ENCODE measurements at regions not wholly inside any gene's neighbourhood (a gene's known extent, or its start where the extent isn't known, plus 50 kb on each side); places are given as distances from the start of the nearest gene placed in this dataset.

DNA sequence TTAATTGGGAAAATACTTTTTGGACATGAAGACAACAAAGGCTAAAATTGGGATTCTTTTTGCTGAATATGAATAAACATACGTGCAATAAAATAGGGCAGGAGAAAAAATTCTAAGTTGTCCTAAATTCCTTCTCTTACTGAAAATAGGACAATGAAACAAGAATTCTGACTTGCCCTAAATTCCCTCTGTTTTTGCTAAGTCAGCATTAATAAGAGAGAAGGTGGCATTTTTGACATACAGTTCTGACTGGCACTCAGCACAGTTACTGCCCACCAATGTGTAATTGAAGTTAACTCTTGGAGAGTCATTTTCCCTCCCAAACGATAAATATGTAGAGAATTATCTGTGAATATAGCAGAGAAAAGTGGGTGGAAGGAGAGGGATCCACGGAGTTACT, 1021.1 kb upstream of the CDH8 start:
- H3K9me3 ChIP-seq (replicated peaks; ENCODE audit: control insufficient read depth, insufficient read depth, low read length): no peaks in the 10 kb centered on the region
- no peak overlapping the region for H2AFZ ChIP-seq (ENCODE audit: control insufficient read depth, low read depth, low read length)
- intact Hi-C loops (cut with micrococcal nuclease; ENCODE audit: unreplicated experiment): no loop called here
- H3K36me3 ChIP-seq (ENCODE audit: control insufficient read depth in 2 of 2, insufficient read depth in 2 of 2, low read length in 1 of 2): no peaks in the 10 kb centered on the region
- no peak for DNase-seq (ENCODE audit: low read depth, low spot score)
- no peaks in the 10 kb centered on the region for H3K79me2 ChIP-seq (ENCODE audit: control insufficient read depth, insufficient read depth, low read length)
- SMC1A ChIA-PET (ENCODE audit: uncharacterized antibody, unreplicated experiment): no interaction called here
- POLR2A ChIA-PET: no interaction called here
- H4K20me1 ChIP-seq (ENCODE audit: control insufficient read depth, insufficient read depth): no peaks in the 10 kb centered on the region
- ATAC-seq: no peak
- H3K4me2 ChIP-seq (ENCODE audit: control insufficient read depth, insufficient read depth): no peak overlapping the region
- CTCF ChIA-PET: no interaction called here
- H3K9ac ChIP-seq (ENCODE audit: control insufficient read depth, insufficient read depth, low read length): no peak overlapping the region
- RAD21 ChIA-PET (ENCODE audit: unreplicated experiment): no interaction called here
- WGBS (ENCODE audit: insufficient coverage, insufficient replicate concordance, low lambda C conversion rate, missing lambda C conversion rate): 19% methylated on average over 3 of the region's 3 CpGs
- in situ Hi-C loops (cut with MboI): no loop called here
- no peak for TF ChIP-seq ATF3 (IDR thresholded peaks at IDR 0.05; ENCODE audit: borderline replicate concordance, extremely low read depth, low read depth, low read length)
- no peak for TF ChIP-seq TARDBP (IDR thresholded peaks at IDR 0.05; ENCODE audit: borderline replicate concordance)
- TF ChIP-seq SREBF2 (IDR thresholded peaks at IDR 0.05; ENCODE audit: low read length): no peak
- TF ChIP-seq EZH2 (IDR thresholded peaks at IDR 0.05; ENCODE audit: borderline replicate concordance, control insufficient read depth, low read depth, low read length): no peak
- TF ChIP-seq SP1 (IDR thresholded peaks at IDR 0.05; ENCODE audit: low read depth, low read length): no peak
- TF ChIP-seq HDAC6 (IDR thresholded peaks at IDR 0.05; ENCODE audit: unreplicated experiment): no peak
- TF ChIP-seq STAT3 (IDR thresholded peaks at IDR 0.05; ENCODE audit: low read depth, low read length): no peak
- TF ChIP-seq GABPA (IDR thresholded peaks at IDR 0.05; ENCODE audit: low read depth): no peak
- no peak for TF ChIP-seq NFIC (IDR thresholded peaks at IDR 0.05; ENCODE audit: low read depth, low read length)
- TF ChIP-seq CREM (IDR thresholded peaks at IDR 0.05; ENCODE audit: low read depth): no peak
- TF ChIP-seq NR2C1 (IDR thresholded peaks at IDR 0.05): no peak
- no peaks in the 10 kb centered on the region for H3K27me3 ChIP-seq (replicated peaks in 1 of 2; ENCODE audit: control insufficient read depth in 2 of 2, insufficient read depth in 2 of 2, low read length in 1 of 2)
- FAIRE-seq: no peak
- no peaks in the 10 kb centered on the region for H3K4me1 ChIP-seq (ENCODE audit: control insufficient read depth, insufficient read depth, low read length)
- BruUV-seq (replicated peaks): no TSS peak
- H3K4me3 ChIP-seq: no peak overlapping the region
- H3K27ac ChIP-seq (ENCODE audit: control insufficient read depth, insufficient read depth): no peak overlapping the region
